ENCODE measurements at regions not wholly inside any gene's neighbourhood (a gene's known extent, or its start where the extent isn't known, plus 50 kb on each side); places are given as distances from the start of the nearest gene placed in this dataset.

GRCh38 chr13:106129993-106130392 is 405.5 kb downstream of the EFNB2 start:
- no peaks in the 10 kb centered on the region for H3K36me3 ChIP-seq (replicated peaks; ENCODE audit: insufficient read depth, low read depth)
- H3K9me2 ChIP-seq (replicated peaks; ENCODE audit: insufficient read depth): no peaks in the 10 kb centered on the region
- no peak for DNase-seq (ENCODE audit: low spot score)
- H3K4me2 ChIP-seq: no peak overlapping the region
- peaks cover 5% of the 10 kb centered on the region for H3K4me1 ChIP-seq (ENCODE audit: insufficient read depth)
- no peaks in the 10 kb centered on the region for H3K9me3 ChIP-seq (ENCODE audit: low read depth)
- WGBS (ENCODE audit: low lambda C conversion rate, missing lambda C conversion rate): 47% methylated on average over 2 of the region's 2 CpGs
- H4K20me1 ChIP-seq (ENCODE audit: insufficient read depth, poor library complexity, severe bottlenecking): no peaks in the 10 kb centered on the region
- no peaks in the 10 kb centered on the region for H3K27me3 ChIP-seq
- no peaks in the 10 kb centered on the region for H3K79me2 ChIP-seq
- H2AFZ ChIP-seq: no peak overlapping the region
- no peak overlapping the region for H3K4me3 ChIP-seq
- TF ChIP-seq EZH2phosphoT487 (IDR thresholded peaks at IDR 0.05; ENCODE audit: low read depth, severe bottlenecking, unreplicated experiment): no peak
- TF ChIP-seq CTCF (IDR thresholded peaks at IDR 0.05; ENCODE audit: poor library complexity): no peak
- no peak for TF ChIP-seq EZH2 (IDR thresholded peaks at IDR 0.05; ENCODE audit: borderline replicate concordance)
- H3K27ac ChIP-seq: peak overlapping the region; percentile 74

- Histone ChIP-seq H3K4me3 (no peak overlapping the region), H3K79me2 (no peaks in the 10 kb centered on the region), H3K4me1 (ENCODE audit: insufficient read depth) (peaks cover 5% of the 10 kb centered on the region), H3K9me3 (ENCODE audit: low read depth) (no peaks in the 10 kb centered on the region), H4K20me1 (ENCODE audit: insufficient read depth, poor library complexity, severe bottlenecking) (no peaks in the 10 kb centered on the region), H3K4me2 (no peak overlapping the region), H3K27me3 (no peaks in the 10 kb centered on the region), H3K27ac (peak overlapping the region; percentile 74), H3K9me2 (replicated peaks; ENCODE audit: insufficient read depth) (no peaks in the 10 kb centered on the region), H3K36me3 (replicated peaks; ENCODE audit: insufficient read depth, low read depth) (no peaks in the 10 kb centered on the region), H2AFZ (no peak overlapping the region)
- 64% methylated on average over 1 of the region's 1 CpG for WGBS (ENCODE audit: low lambda C conversion rate, missing lambda C conversion rate)
- TF ChIP-seq EZH2phosphoT487 (IDR thresholded peaks at IDR 0.05; ENCODE audit: low read depth, severe bottlenecking, unreplicated experiment) (no peak), CTCF (IDR thresholded peaks at IDR 0.05; ENCODE audit: poor library complexity) (no peak), EZH2 (IDR thresholded peaks at IDR 0.05; ENCODE audit: borderline replicate concordance) (no peak)
- DNase-seq (ENCODE audit: low spot score): no peak
Measured at GRCh38 chr13:106129273-106129672, 406.2 kb downstream of the EFNB2 start.

GRCh38 chr13:106122234-106122633 is 413.2 kb downstream of the EFNB2 start:
- H3K79me2 ChIP-seq: no peaks in the 10 kb centered on the region
- H3K4me3 ChIP-seq: no peak overlapping the region
- no peaks in the 10 kb centered on the region for H3K4me1 ChIP-seq (ENCODE audit: insufficient read depth)
- no peaks in the 10 kb centered on the region for H3K27me3 ChIP-seq
- DNase-seq (ENCODE audit: low spot score): no peak
- H3K9me2 ChIP-seq (replicated peaks; ENCODE audit: insufficient read depth): no peaks in the 10 kb centered on the region
- TF ChIP-seq EZH2 (IDR thresholded peaks at IDR 0.05; ENCODE audit: borderline replicate concordance) (no peak), EZH2phosphoT487 (IDR thresholded peaks at IDR 0.05; ENCODE audit: low read depth, severe bottlenecking, unreplicated experiment) (no peak), CTCF (IDR thresholded peaks at IDR 0.05; ENCODE audit: poor library complexity) (no peak)
- H4K20me1 ChIP-seq (ENCODE audit: insufficient read depth, poor library complexity, severe bottlenecking): no peaks in the 10 kb centered on the region
- WGBS (ENCODE audit: low lambda C conversion rate, missing lambda C conversion rate): 78% methylated on average over 4 of the region's 4 CpGs
- H3K9me3 ChIP-seq (ENCODE audit: low read depth): no peaks in the 10 kb centered on the region
- no peak overlapping the region for H3K4me2 ChIP-seq
- H2AFZ ChIP-seq: no peak overlapping the region
- H3K27ac ChIP-seq: no peak overlapping the region
- H3K36me3 ChIP-seq (replicated peaks; ENCODE audit: insufficient read depth, low read depth): no peaks in the 10 kb centered on the region

Measured in hepatocyte (in vitro differentiated cells).